HEK293T (cell line): ENCODE measurements at regions not wholly inside any gene's neighbourhood (a gene's known extent, or its start where the extent isn't known, plus 50 kb on each side); places are given as distances from the start of the nearest gene placed in this dataset.

Experiments used
- ARNT ChIP-seq: fragments of 450-650 bp; IDR thresholded peaks from 2 replicates; pipeline ENCODE4 v1.6.1; 2017; ENCODE audit warnings: mild to moderate bottlenecking
- BHLHE40 ChIP-seq: fragments of 450-650 bp; IDR thresholded peaks from 2 replicates; pipeline ENCODE4 v1.6.1; 2016; ENCODE audit warnings: mild to moderate bottlenecking, moderate library complexity, borderline replicate concordance
- ELF4 ChIP-seq: fragments of 450-650 bp; IDR thresholded peaks from 2 replicates; pipeline ENCODE4 v1.6.1; 2017; ENCODE audit warnings: antibody characterized with exemption
- FOXA1 ChIP-seq: fragments of 450-650 bp; IDR thresholded peaks from 2 replicates; pipeline ENCODE4 v1.6.1; 2016; ENCODE audit warnings: mild to moderate bottlenecking
- FOXK2 ChIP-seq: fragments of 450-650 bp; IDR thresholded peaks from 2 replicates; pipeline ENCODE4 v1.6.1; 2016; ENCODE audit warnings: mild to moderate bottlenecking
- FOXM1 ChIP-seq: fragments of 450-650 bp; IDR thresholded peaks from 2 replicates; pipeline ENCODE4 v1.6.1; 2017; ENCODE audit warnings: mild to moderate bottlenecking, borderline replicate concordance
- HDGF ChIP-seq: fragments of 450-650 bp; IDR thresholded peaks from 2 replicates; pipeline ENCODE4 v1.6.1; 2017; ENCODE audit warnings: antibody characterized with exemption, borderline replicate concordance
- L3MBTL2 ChIP-seq: fragments of 450-650 bp; conservative IDR thresholded peaks from 2 replicates; pipeline ENCODE4 v1.6.1; 2016; ENCODE audit warnings: mild to moderate bottlenecking
- NFRKB ChIP-seq: fragments of 450-650 bp; IDR thresholded peaks from 2 replicates; pipeline ENCODE4 v1.6.1; 2016; ENCODE audit warnings: mild to moderate bottlenecking, moderate library complexity
- SP1 ChIP-seq: fragments of 450-650 bp; IDR thresholded peaks from 2 replicates; pipeline ENCODE4 v1.6.1; 2017
- SUZ12 ChIP-seq: fragments of 450-650 bp; IDR thresholded peaks from 2 replicates; pipeline ENCODE4 v1.6.1; 2016; ENCODE audit warnings: mild to moderate bottlenecking
- TARDBP ChIP-seq: fragments of 450-650 bp; IDR thresholded peaks from 2 replicates; pipeline ENCODE4 v1.6.1; 2016
- TF ChIP-seq, protein P1 (sequence below): fragments of 450-650 bp; IDR thresholded peaks from 2 replicates; pipeline ENCODE4 v1.6.1; 2016

DNA sequence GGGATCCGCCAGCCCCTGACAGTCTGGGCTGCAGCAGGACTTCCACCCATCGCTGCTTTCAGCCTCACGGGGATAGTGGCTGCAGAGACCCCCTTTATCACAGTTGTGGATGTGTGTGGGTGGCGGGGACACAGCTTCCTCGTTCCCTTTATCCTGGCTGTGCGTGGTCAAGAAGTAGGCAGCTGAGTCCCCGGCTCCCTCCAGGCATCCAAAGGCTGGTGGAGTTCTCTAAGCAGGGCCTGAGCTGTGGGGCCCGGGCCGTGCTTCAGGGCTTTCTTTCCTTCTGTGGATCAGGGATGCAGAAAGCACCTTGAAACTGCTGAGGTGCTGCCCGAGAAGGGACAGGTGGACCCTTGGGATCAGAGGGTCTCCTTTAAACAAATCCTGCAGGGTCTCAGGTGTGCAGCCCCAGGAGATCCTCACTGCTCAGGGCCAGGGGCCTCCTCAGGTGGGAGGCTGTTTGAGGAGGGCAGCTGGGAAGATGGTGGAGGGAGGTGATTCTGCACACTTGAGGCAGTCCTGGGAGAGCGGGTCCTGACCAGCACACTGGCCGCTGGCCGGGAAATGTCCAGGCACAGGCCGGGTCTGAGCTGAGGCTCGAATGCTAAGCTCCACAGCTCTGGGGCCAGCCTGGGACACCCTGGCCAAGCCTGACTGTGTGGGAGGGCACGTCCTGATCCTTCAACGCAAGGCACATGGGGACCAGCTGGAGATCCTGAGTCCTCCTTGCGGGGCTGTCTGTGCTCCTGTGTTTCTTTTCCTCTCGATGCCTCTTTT lies 1024.3 kb downstream of the BRD1 start:
- TF ChIP-seq SUZ12 (no peak), FOXM1 (no peak), BHLHE40 (no peak), ELF4 (no peak), FOXK2 (no peak), NFRKB (no peak), ARNT (no peak), L3MBTL2 (no peak), TARDBP (no peak), SP1 (no peak), HDGF (no peak), FOXA1 (no peak)
- TF ChIP-seq, protein P1, sequence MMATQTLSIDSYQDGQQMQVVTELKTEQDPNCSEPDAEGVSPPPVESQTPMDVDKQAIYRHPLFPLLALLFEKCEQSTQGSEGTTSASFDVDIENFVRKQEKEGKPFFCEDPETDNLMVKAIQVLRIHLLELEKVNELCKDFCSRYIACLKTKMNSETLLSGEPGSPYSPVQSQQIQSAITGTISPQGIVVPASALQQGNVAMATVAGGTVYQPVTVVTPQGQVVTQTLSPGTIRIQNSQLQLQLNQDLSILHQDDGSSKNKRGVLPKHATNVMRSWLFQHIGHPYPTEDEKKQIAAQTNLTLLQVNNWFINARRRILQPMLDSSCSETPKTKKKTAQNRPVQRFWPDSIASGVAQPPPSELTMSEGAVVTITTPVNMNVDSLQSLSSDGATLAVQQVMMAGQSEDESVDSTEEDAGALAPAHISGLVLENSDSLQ = no peak
